ENCODE measurements at regions not wholly inside any gene's neighbourhood (a gene's known extent, or its start where the extent isn't known, plus 50 kb on each side); places are given as distances from the start of the nearest gene placed in this dataset.

GRCh38 chr3:166556955-166557354 is 719.7 kb upstream of the BCHE start:
- Histone ChIP-seq H3K27ac (no peak overlapping the region), H3K9me3 (no peaks in the 10 kb centered on the region), H3K36me3 (no peaks in the 10 kb centered on the region), H3K4me3 (no peak overlapping the region), H3K4me1 (ENCODE audit: control insufficient read depth in 1 of 2, low read depth in 2 of 2) (no peaks in the 10 kb centered on the region), H3K27me3 (replicated peaks; ENCODE audit: insufficient read depth) (no peaks in the 10 kb centered on the region)
- DNase-seq (ENCODE audit: low spot score) (no peak), ATAC-seq (ENCODE audit: insufficient number of reproducible peaks, low FRiP score, low read depth) (no peak)
- no peak for TF ChIP-seq CTCF (IDR thresholded peaks at IDR 0.05)

DNA sequence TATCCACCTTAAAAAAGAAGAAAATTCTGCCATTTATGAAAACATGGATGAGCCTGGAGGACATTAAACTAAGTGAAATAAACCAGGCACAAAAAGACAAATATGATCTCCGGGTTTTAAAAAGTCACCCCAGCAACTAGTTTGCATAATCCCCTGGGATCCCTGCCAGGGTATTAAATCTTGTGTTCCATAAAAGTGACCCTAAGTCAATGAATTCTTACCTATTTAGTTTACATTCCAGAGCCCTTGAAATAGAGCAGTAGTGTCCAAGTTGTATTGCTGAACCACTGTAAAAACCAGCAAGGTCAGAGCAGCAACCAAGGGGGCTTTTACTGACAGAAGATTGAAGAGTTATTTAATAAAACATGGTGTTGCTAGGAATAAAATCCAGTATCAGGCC is 716.8 kb upstream of the BCHE start:
- Histone ChIP-seq H3K4me1 (ENCODE audit: control insufficient read depth in 1 of 2, low read depth in 2 of 2) (no peaks in the 10 kb centered on the region), H3K36me3 (no peaks in the 10 kb centered on the region), H3K4me3 (no peak overlapping the region), H3K27me3 (replicated peaks; ENCODE audit: insufficient read depth) (no peaks in the 10 kb centered on the region), H3K9me3 (no peaks in the 10 kb centered on the region), H3K27ac (no peak overlapping the region)
- DNase-seq (ENCODE audit: low spot score) (no peak), ATAC-seq (ENCODE audit: insufficient number of reproducible peaks, low FRiP score, low read depth) (no peak)
- TF ChIP-seq CTCF (IDR thresholded peaks at IDR 0.05) = no peak

DNA sequence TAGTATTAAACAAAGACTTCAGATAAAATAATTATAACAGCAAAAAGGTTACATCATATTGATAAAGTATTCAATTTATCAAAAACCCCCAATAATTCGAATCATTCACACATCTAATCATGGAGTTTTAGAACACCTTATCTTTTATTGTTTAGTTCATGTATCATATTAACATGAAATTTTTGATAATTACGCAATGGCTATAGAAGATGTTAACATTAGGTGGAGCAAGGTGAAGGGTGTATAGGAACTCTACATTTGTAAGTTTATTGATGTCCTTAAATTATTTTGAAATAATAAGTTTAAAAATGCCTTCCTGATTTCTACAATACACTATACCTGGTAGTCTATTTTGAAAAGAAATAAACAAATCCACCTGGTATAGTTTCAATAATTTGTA is 696.5 kb upstream of the BCHE start:
- no peak for ATAC-seq (ENCODE audit: insufficient number of reproducible peaks, low FRiP score, low read depth)

GRCh38 chr3:166531730-166532129 is 694.5 kb upstream of the BCHE start:
- no peak for DNase-seq (ENCODE audit: low spot score)
- Histone ChIP-seq H3K4me1 (ENCODE audit: control insufficient read depth in 1 of 2, low read depth in 2 of 2) (no peaks in the 10 kb centered on the region), H3K9me3 (no peaks in the 10 kb centered on the region), H3K4me3 (no peak overlapping the region), H3K27ac (no peak overlapping the region), H3K27me3 (replicated peaks; ENCODE audit: insufficient read depth) (no peaks in the 10 kb centered on the region), H3K36me3 (no peaks in the 10 kb centered on the region)
- no peak for TF ChIP-seq CTCF (IDR thresholded peaks at IDR 0.05)
- ATAC-seq (ENCODE audit: insufficient number of reproducible peaks, low FRiP score, low read depth) = no peak

More for the DNA sequence above, 696.5 kb upstream of the BCHE start:
- H3K4me3 ChIP-seq = no peak overlapping the region
- DNase-seq (ENCODE audit: low spot score) = no peak
- H3K4me1 ChIP-seq (ENCODE audit: control insufficient read depth in 1 of 2, low read depth in 2 of 2) = no peaks in the 10 kb centered on the region
- TF ChIP-seq CTCF (IDR thresholded peaks at IDR 0.05) = no peak
- no peak overlapping the region for H3K27ac ChIP-seq
- H3K36me3 ChIP-seq = no peaks in the 10 kb centered on the region
- H3K9me3 ChIP-seq = no peaks in the 10 kb centered on the region
- H3K27me3 ChIP-seq (replicated peaks; ENCODE audit: insufficient read depth) = no peaks in the 10 kb centered on the region

GRCh38 chr3:166527325-166527724 is 690.1 kb upstream of the BCHE start:
- no peak for TF ChIP-seq CTCF (IDR thresholded peaks at IDR 0.05)
- no peaks in the 10 kb centered on the region for H3K27me3 ChIP-seq (replicated peaks; ENCODE audit: insufficient read depth)
- ATAC-seq (ENCODE audit: insufficient number of reproducible peaks, low FRiP score, low read depth) (no peak), DNase-seq (ENCODE audit: low spot score) (no peak)
- H3K4me1 ChIP-seq (ENCODE audit: control insufficient read depth in 1 of 2, low read depth in 2 of 2) = no peaks in the 10 kb centered on the region
- H3K27ac ChIP-seq = no peak overlapping the region
- H3K4me3 ChIP-seq = no peak overlapping the region
- no peaks in the 10 kb centered on the region for H3K36me3 ChIP-seq
- H3K9me3 ChIP-seq = no peaks in the 10 kb centered on the region
